GM18909 (cell line): ENCODE measurements at regions not wholly inside any gene's neighbourhood (a gene's known extent, or its start where the extent isn't known, plus 50 kb on each side); places are given as distances from the start of the nearest gene placed in this dataset.

Experiments
- ATAC-seq: cut with Tn5 transposase; IDR thresholded peaks from one replicate; pipeline ENCODE4 v1.9.1; 2021; ENCODE audit warnings: mild to moderate bottlenecking; ENCODE audit not compliant: unreplicated experiment, poor library complexity

DNA sequence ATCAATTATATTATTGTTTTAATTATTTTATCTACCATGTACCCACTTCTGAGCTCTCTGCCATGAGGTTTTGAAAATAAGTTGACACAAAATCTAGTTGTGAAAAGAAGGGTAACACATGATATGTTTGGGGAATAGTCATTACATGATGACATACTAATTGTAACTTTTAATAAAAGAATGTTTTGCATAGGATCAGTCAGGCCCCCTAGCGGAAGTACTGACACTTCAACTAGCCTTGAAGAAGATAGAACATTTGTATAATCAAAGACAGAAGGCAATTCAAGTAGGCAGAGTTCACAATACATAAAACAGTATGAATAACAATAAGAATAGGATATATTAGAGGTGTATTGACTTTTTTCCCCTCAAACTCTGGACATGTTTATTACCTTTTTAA, 1191.0 kb upstream of the AGA start:
- no peak for ATAC-seq

DNA sequence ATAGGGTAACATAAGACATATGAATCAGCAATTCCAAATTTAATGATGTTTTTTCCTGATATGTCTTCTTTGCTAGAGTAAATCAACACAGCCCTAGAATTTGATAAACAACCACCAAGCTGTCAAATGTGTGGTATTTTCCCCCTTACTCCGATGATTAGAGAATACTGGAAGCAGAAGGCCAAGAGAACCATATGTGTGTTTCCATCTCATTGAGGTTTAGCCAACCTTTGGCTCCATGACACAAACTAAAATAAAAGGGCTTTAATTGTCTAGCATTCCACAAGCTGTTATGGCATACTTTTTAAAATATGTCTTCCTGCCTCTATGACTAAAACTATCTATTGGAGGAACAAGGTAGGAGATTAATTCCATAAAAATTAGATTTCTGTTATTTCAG, 1222.4 kb upstream of the AGA start:
- no peak for ATAC-seq

DNA sequence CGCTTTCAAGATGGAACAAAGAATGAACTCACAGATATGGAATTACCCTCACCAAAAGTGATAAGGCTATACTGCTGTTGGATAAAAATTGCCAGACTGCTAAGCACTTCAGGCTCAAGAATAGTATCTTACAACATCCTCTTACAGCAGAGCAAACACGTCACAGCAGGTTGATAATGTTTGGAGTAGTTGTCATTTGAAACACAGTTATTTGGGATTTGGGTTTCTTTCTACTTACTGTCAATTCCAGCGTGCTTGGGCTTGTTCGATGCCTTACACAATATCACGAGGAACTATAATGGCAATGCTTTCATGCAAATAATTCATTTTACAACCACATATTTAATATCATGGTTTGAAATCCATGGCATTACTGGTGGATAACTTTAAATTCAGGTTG, 1223.7 kb upstream of the AGA start:
- ATAC-seq: no peak

DNA sequence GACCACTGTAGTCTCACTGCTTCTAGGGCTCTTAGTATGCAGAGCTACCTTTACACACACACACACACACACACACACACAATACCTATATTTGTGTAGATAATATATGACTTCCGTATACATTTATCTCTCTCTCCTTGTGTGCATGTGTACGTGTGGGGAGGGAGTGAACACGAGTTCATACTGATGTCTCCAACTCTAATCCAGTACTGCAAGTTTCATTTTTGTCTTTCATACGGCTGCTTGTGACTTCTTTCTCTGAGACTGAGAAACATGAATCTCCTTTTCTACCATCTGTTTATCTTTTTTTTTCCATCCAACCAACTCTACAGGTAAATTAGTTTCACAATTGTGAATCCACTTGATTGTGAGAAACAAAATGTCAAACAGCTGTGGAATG, 1229.5 kb upstream of the AGA start:
- ATAC-seq: no peak

DNA sequence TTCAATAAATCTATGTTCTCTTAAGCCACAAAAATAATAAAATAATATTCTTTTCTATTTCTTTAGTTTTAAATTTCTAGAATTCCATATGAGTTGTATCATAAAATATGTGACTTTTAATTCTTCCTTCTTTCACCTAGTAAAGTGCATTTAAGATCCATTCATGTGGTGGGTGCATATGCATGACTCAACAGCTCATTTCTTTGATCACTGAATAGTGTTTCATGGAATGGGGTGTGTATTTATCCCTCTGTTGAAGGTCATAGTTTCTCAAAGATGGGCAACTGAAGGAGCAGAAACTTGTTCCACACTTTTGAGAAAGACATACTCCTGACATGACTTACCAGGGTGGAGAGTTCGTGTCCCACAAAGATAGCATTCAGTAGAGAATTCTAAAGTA, 1230.3 kb upstream of the AGA start:
- no peak for ATAC-seq

DNA sequence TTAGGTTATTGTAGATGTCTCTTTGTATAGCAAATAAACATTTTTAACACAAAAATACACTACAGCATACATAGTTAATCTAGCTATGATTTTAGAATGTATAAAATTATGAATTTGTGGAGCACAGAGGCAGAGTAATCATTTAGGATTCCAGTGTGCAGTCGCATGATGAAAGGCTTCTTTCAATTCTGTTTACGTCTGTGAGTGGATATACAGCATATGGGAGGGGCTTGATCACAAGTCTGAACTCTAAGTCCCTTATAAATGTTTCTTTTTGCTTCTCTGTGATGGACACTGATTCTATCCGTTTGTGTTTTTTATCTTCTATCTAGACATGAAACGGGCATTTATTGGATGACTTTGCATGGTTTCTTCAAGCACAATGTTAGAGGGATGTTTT, 1239.6 kb upstream of the AGA start:
- ATAC-seq: no peak

DNA sequence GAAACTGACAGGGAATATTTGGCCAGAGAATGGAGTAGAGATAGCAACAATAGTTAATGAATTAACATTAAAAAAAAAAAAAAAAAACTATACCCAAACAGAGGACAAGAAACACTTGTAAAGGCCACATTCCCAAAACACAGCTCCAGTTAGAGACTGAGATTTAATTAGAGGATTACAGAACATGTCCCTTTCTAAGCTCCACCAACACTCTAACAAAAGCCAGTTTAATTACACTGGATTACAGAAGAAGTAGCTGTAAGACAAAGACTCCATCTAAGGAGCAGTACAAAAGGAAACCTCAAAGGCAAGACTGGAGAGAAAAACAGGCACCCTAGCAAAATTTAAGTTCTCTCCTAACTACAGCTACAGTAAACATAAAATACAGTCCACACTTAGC, 1247.7 kb upstream of the AGA start:
- ATAC-seq: no peak

DNA sequence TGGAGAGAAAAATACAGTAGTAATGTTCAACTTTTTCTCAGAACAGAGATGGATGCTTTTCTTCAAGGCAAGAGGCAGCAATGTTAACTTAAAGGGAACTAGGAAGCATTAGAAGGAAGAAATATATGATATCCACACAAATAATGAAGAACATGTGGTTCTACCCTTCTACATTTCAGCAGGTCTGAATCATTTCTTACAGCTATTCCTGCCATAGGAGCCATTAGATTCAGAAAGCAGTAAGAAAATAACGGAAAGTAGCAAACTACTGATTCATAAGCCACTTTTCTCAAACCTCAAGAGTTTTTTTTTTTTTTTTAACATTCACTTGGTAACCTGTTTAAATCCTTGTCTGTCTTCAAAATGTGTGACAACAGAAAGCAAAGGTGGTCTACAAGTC, 1251.6 kb upstream of the AGA start:
- ATAC-seq: no peak

DNA sequence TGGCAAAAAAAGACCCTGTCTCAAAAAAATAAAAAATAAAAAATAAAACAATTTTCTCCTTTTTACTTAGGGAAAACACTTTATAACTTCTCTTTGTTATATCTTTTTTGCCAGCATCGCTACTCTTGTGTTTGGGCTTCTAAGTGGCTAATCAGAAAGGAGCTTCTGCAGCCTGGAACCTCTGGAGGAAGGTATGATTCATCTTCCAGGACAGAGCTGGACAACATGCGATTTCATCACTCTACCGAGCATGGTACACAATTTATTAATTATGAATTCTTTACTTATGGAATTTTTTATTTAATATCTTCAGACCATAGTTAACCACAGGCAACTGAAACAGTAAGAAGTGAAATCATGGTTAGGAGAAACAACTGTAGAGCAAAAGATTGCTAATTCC, 1254.3 kb upstream of the AGA start:
- ATAC-seq: no peak

DNA sequence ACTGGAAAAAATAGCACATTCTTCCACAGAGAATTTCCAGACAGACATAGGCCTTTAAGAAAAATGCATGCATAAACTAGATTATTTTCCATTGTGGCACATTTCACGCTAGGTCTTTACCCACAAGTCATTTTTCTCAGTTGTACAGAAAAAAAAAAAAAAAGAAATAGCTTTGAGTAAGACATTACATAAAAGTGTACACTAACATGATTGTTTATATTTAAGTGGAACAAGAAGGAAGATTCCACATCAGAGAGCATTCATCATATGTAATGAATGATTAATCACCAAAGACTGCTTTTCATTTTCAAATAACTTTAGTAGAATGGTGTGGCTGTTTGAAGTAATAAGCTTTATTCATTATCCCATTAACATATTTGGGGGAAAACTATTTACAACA, 1270.2 kb upstream of the AGA start:
- no peak for ATAC-seq

DNA sequence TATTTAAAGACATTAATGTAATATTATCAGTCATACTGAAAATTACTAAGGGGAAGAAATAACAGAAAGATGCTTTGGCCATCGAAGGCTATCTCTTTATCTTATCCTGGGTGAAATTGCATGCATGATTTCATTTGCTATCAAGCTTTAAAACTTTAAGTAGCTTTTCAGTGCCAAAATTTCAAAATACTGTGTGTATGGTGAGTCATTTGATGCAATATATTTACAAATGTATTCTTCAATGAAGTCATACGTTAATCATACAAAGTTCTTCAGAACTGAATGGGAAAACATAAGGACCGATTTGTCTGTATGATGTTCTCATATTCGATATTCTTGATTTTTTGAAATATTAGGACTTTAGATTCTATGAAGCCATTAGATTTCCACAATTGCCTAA, 1295.8 kb upstream of the AGA start:
- ATAC-seq: no peak

DNA sequence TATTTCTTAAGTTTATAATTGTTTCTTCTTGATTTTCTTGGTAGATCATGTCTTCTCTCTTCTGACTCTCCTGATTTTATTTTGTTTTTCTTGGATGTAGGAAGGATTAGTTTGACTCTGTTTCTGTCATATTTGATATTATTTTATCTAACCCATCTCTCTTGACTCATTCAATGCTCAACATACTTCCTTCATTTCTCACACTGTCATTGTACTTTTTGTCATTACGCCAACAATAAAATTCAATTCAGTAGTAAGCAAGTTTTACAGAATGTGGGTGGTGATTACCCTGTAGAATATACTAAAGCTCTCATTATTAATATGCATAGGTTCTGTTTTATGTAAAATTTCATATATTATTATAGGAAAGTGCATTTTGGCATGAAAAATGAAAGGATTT, 1303.0 kb upstream of the AGA start:
- ATAC-seq: no peak

DNA sequence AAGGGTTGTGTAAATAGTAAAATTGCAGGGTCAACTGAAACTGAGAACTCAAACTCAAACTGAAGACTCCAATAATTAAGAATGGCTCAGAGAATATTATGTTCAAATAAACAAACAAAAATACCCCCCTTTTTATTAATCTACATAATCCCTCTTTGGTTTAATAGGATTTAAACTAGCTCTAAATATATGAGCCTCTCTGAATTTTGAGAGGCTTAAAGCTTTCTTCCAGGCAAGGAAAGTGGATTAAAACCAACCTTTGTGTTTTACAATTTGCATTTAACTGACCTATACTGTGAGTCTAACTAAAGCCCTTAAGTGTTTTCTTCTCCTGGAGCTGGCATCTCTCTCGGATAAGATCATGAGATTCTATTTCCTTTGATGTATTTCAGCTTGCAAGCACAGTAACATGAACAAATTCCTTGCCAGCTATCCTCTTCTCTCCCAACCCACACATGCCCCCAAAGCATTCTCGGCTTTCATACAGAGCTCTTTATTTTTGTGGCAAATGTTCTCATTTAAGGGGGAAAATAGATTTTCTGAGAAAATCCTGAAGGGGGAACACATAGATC, 1310.8 kb upstream of the AGA start:
- no peak for ATAC-seq

DNA sequence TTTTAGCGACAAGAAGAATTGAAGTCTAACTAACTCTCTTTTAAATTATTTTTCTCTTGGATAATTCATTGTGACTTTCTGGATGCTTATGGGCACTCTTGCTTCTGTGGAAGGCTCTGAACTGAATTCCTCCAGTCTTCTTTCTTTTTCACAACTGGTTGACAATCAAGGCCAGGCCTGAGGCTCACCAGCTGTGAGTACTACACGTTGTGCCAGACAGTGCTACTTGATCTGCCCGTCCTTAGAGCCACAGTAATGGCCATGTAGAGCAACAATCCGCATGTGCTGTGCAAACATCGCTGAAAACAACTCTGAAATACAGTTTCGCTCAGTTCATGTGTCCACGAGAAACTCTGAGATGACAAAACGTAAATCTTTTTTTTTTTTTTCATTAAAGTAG, 1336.3 kb upstream of the AGA start:
- ATAC-seq: no peak

DNA sequence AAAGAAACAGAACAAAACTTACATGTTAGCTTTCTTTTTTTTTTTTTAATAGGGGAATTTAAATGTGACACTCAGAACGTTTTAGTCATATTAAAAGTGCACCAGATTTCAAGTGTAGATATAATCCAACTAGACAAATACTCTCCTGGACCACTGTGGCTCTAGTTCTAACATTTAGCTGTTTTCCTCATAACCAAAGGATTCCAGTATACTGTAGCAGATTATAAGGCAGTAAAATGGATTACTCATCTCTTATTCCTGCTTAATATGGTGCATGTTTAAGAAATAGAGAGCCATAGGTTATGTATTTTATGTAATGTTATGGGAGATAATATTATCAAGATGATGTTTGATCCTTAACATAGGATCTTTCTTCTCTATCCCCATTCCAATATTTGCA, 1339.5 kb upstream of the AGA start:
- no peak for ATAC-seq

DNA sequence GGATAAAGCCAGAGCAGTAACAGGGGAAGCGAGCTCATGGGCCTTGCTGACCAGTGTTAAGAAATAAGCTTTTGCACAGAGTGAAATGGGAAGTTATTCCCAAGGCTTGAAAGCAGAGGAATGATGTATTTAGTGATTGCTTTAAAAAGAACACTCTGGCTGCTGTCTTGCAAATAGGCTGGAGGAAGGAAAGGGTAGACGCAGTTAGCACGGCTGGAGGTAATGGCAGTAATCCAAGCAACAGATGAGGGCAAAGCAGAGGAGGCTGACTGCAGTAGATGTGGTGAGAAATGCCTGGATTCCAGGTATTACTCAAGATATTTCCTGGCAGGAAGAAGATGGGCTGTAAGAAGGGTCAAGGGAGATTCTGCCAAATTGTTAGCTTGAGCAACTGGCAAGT, 1342.3 kb upstream of the AGA start:
- no peak for ATAC-seq

DNA sequence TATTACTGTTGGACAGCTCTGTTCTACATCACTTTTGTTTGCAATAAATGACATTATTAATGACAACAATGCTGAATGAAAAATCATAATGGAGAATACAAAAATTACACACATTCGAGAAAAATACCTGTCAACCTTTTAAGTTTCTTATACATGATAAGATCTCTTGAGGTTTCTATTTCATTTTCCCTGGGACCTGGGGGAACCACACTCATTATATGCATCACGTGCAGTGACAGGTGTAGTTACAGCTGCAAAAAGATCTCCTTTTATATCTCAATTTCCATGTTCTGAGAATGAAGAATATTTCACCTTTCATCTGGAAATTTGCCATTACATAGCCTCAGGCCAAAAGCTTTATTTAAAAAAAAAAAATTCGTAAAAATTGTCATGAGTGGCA, 1347.0 kb upstream of the AGA start:
- ATAC-seq: no peak

DNA sequence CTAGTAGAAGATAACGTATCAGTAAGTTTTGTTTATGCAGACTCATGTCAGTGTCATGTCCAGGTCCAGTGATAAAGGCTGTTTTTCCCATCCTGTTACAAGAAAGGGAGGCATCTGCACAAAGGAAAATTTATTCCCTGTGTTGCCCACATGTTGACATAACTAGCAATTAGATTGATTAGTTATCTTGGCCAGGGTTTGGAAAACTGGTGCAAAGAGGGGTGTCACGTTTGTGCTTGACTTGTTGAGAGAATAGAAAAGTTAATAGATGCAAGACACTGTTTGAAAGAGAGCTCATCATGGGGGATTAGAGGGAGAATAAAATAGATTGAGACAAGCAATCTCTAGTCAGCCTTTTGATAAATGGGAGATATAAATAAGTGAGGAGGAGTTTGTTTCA, 1357.0 kb upstream of the AGA start:
- no peak for ATAC-seq

DNA sequence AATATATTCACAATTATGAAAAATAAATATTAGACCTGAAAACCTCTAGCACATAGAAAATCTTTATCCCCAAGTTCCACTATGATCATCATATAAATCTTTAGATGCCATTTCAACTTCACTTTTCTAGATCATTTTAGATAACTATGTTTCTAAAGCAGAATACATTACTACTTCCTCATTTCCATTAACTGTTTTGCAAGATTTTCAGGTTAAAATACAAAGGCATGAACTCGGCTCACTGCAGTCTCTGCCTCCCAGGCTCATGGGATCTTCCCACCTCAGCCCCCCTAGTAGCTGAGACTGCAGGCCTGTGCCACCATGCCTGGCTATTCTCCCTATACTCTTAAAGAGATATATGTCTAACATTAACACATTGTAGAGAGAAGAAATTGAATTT, 1365.9 kb upstream of the AGA start:
- no peak for ATAC-seq

DNA sequence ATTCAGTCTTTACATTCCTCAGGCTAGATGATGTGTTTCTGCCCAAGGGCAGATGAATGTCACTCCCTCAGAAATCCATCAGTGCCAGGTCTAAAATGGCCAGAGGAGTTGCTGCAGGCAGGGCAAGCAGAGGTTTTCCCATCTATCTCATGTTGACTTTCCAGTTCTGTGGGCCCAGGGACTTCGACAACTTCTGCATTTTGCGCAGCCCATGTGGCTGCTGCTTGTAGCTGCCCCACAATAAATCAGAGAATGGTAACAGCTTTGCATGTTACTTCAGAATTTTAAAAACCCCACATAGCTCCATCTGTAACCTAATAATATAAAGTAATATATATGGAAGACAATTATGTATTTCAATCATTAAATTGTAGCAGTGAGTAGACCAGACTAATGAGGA, 1367.7 kb upstream of the AGA start:
- no peak for ATAC-seq

DNA sequence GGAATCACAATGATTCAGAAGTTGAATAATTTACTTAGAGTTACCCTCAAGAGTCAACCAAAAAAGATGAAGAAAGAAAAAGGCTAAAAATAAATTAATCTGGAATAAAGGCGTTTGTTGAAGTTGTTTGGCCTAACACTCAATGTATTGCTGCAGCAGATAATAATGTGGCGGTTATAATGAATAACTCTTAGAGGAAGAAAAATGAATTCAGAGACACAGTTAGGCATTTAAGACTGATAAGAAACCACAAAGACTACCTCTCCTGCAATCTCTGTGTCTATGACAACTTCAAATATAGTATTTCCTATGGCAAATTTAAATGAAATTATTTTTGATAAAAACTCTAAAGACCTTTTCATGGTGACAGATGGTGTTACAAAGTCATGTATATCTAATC, 1369.1 kb upstream of the AGA start:
- no peak for ATAC-seq

DNA sequence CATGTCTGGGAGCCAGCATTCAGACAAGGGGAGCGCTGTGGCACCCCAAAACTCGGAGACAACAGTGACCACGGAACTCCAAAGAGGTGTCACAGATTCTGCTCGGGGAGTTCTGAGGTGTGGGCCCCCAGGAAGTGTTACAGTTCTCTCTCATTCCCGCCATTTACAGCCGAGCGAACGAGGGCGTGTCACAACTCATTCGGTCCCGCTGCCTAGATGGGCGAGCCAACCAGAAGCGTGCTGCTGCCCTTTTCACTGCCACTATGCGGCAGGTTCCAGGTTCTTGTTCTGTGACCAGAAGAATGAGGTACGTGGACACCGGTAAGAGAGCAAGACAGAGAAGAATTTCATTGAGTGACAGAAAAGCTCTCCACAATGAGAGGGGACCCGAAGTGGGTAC, 1370.6 kb upstream of the AGA start:
- ATAC-seq: no peak

DNA sequence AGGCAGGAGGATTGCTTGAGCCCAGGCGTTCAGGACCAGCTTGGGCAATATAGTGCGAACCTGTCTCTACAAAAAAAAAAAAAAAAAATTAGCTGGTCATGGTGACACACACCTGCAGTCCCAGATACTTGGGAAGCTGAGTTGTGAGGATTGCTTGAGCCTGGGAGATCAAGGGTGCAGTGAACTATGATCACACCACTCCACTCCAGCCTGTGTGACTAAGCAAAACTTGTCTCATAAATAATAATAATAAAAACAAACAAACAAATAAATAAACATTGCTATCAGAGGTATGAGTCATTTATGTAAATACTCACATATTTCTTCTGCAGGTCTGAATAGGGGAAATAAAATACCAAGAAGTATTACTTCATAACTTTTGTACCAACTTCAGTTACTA, 1372.7 kb upstream of the AGA start:
- no peak for ATAC-seq
